Activated CD4-positive, alpha-beta T cell treated with anti-CD3 and anti-CD28 coated beads for 24 hours (primary cell): ENCODE measurements at regions not wholly inside any gene's neighbourhood (a gene's known extent, or its start where the extent isn't known, plus 50 kb on each side); places are given as distances from the start of the nearest gene placed in this dataset.
"Not testable (repeated sequence)": the region's sequence is repeated elsewhere in the genome, so short reads cannot be mapped to it uniquely, and the experiment has no call there.

Experiments
- DNase-seq, 2 donors: peaks; one replicate each; pipeline ENCODE4 v3.0.0-alpha.2; 2020; ENCODE audit warnings: low read depth in 2 of 2

GRCh38 chr2:82326180-82326767, 2021.7 kb upstream of the LRRTM1 start:
- DNase-seq, result not testable (repeated sequence)

GRCh38 chr2:82320296-82320695, 2015.7 kb upstream of the LRRTM1 start:
- no peak for DNase-seq

- DNase-seq, result no peak
Measured at GRCh38 chr2:82317012-82317411, 2012.5 kb upstream of the LRRTM1 start.

GRCh38 chr2:82316586-82316985, 2012.0 kb upstream of the LRRTM1 start:
- DNase-seq, result no peak

GRCh38 chr2:82314836-82315472, 2010.4 kb upstream of the LRRTM1 start:
- DNase-seq, result no peak

- no peak for DNase-seq
Measured at GRCh38 chr2:82307511-82307910, 2003.0 kb upstream of the LRRTM1 start.

GRCh38 chr2:82301506-82301905, 1997.0 kb upstream of the LRRTM1 start:
- DNase-seq, result no peak

GRCh38 chr2:82289446-82289845, 1984.9 kb upstream of the LRRTM1 start:
- DNase-seq, result no peak

- DNase-seq, result no peak
Measured at GRCh38 chr2:82283075-82283474, 1978.5 kb upstream of the LRRTM1 start.

GRCh38 chr2:82282111-82282882, 1977.7 kb upstream of the LRRTM1 start:
- no peak for DNase-seq

- DNase-seq, result no peak
Measured at GRCh38 chr2:82279367-82279766, 1974.8 kb upstream of the LRRTM1 start.

GRCh38 chr2:82278416-82278815, 1973.9 kb upstream of the LRRTM1 start:
- no peak for DNase-seq

- DNase-seq, result no peak
Measured at GRCh38 chr2:82275599-82275998, 1971.0 kb upstream of the LRRTM1 start.

GRCh38 chr2:82268446-82268845, 1963.9 kb upstream of the LRRTM1 start:
- DNase-seq, result no peak

GRCh38 chr2:82260521-82260920, 1956.0 kb upstream of the LRRTM1 start:
- DNase-seq, result no peak

GRCh38 chr2:82259551-82259950, 1955.0 kb upstream of the LRRTM1 start:
- DNase-seq, result no peak

GRCh38 chr2:82257796-82258555, 1953.4 kb upstream of the LRRTM1 start:
- no peak for DNase-seq

GRCh38 chr2:82256983-82257632, 1952.6 kb upstream of the LRRTM1 start:
- DNase-seq, result no peak

- no peak for DNase-seq
Measured at GRCh38 chr2:82256288-82256687, 1951.7 kb upstream of the LRRTM1 start.

- DNase-seq, result no peak
Measured at GRCh38 chr2:82254728-82255127, 1950.2 kb upstream of the LRRTM1 start.

GRCh38 chr2:82246220-82246775, 1941.7 kb upstream of the LRRTM1 start:
- DNase-seq, result no peak
